ENCODE measurements at regions not wholly inside any gene's neighbourhood (a gene's known extent, or its start where the extent isn't known, plus 50 kb on each side); places are given as distances from the start of the nearest gene placed in this dataset.

GRCh38 chr10:109721453-109722064, 201.8 kb downstream of the XPNPEP1 start:
- TF ChIP-seq CTCF (IDR thresholded peaks at IDR 0.05; ENCODE audit: poor library complexity) (no peak), EZH2 (IDR thresholded peaks at IDR 0.05; ENCODE audit: borderline replicate concordance) (no peak)
